ENCODE measurements at regions not wholly inside any gene's neighbourhood (a gene's known extent, or its start where the extent isn't known, plus 50 kb on each side); places are given as distances from the start of the nearest gene placed in this dataset.

- no peak overlapping the region for H3K4me3 ChIP-seq (ENCODE audit: severe bottlenecking)
- H3K9me3 ChIP-seq (ENCODE audit: severe bottlenecking) = no peaks in the 10 kb centered on the region
- no peaks in the 10 kb centered on the region for H3K4me1 ChIP-seq (ENCODE audit: insufficient read depth, poor library complexity, severe bottlenecking)
- DNase-seq (ENCODE audit: low spot score) (no peak), ATAC-seq (ENCODE audit: low read depth) (no peak)
- no peak for TF ChIP-seq CTCF (IDR thresholded peaks at IDR 0.05; ENCODE audit: poor library complexity, severe bottlenecking)
- no peaks in the 10 kb centered on the region for H3K27me3 ChIP-seq (ENCODE audit: insufficient read depth, poor library complexity, severe bottlenecking)
- no peak overlapping the region for H3K27ac ChIP-seq (ENCODE audit: poor library complexity, severe bottlenecking)
- H3K36me3 ChIP-seq (ENCODE audit: low read depth) = no peaks in the 10 kb centered on the region
Observed at GRCh38 chr4:10981096-10981495, 296.5 kb upstream of the CLNK start.

GRCh38 chr4:10979032-10979431 is 294.5 kb upstream of the CLNK start:
- Histone ChIP-seq H3K27me3 (ENCODE audit: insufficient read depth, poor library complexity, severe bottlenecking) (no peaks in the 10 kb centered on the region), H3K4me3 (ENCODE audit: severe bottlenecking) (no peak overlapping the region), H3K27ac (ENCODE audit: poor library complexity, severe bottlenecking) (no peak overlapping the region), H3K36me3 (ENCODE audit: low read depth) (no peaks in the 10 kb centered on the region), H3K9me3 (ENCODE audit: severe bottlenecking) (no peaks in the 10 kb centered on the region), H3K4me1 (ENCODE audit: insufficient read depth, poor library complexity, severe bottlenecking) (no peaks in the 10 kb centered on the region)
- TF ChIP-seq CTCF (IDR thresholded peaks at IDR 0.05; ENCODE audit: poor library complexity, severe bottlenecking) = no peak
- DNase-seq (ENCODE audit: low spot score) (no peak), ATAC-seq (ENCODE audit: low read depth) (no peak)

DNA sequence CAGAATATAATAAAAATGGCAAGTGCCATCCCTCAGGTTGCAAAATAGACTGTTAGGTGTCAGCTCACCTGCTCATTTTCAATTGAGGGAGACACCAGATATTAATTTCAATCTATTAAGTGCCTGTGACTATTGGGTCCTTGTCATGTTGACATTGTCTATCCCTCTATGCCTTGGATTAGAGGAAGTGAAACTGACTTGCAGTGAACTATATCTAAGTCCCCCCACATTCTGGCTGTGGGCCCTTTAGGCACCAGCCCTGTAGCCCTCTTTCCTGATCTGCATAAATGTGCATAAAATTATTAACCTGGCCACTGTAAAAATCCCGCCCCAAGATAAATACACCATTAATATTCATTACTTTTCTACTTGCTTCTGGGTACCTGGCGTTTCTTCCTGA is 293.0 kb upstream of the CLNK start:
- Histone ChIP-seq H3K9me3 (ENCODE audit: severe bottlenecking) (no peaks in the 10 kb centered on the region), H3K27me3 (ENCODE audit: insufficient read depth, poor library complexity, severe bottlenecking) (no peaks in the 10 kb centered on the region), H3K36me3 (ENCODE audit: low read depth) (no peaks in the 10 kb centered on the region), H3K4me1 (ENCODE audit: insufficient read depth, poor library complexity, severe bottlenecking) (no peaks in the 10 kb centered on the region), H3K27ac (ENCODE audit: poor library complexity, severe bottlenecking) (no peak overlapping the region), H3K4me3 (ENCODE audit: severe bottlenecking) (no peak overlapping the region)
- ATAC-seq (ENCODE audit: low read depth) (no peak), DNase-seq (ENCODE audit: low spot score) (no peak)
- TF ChIP-seq CTCF (IDR thresholded peaks at IDR 0.05; ENCODE audit: poor library complexity, severe bottlenecking) = no peak

- no peaks in the 10 kb centered on the region for H3K36me3 ChIP-seq (ENCODE audit: low read depth)
- H3K4me1 ChIP-seq (ENCODE audit: insufficient read depth, poor library complexity, severe bottlenecking) = no peaks in the 10 kb centered on the region
- ATAC-seq (ENCODE audit: low read depth) (no peak), DNase-seq (ENCODE audit: low spot score) (no peak)
- H3K9me3 ChIP-seq (ENCODE audit: severe bottlenecking) = no peaks in the 10 kb centered on the region
- H3K27ac ChIP-seq (ENCODE audit: poor library complexity, severe bottlenecking) = no peak overlapping the region
- H3K4me3 ChIP-seq (ENCODE audit: severe bottlenecking) = no peak overlapping the region
- H3K27me3 ChIP-seq (ENCODE audit: insufficient read depth, poor library complexity, severe bottlenecking) = no peaks in the 10 kb centered on the region
- TF ChIP-seq CTCF (IDR thresholded peaks at IDR 0.05; ENCODE audit: poor library complexity, severe bottlenecking) = no peak
Observed at GRCh38 chr4:10974371-10974770, 289.8 kb upstream of the CLNK start.

GRCh38 chr4:10973686-10974085 is 289.1 kb upstream of the CLNK start:
- TF ChIP-seq CTCF (IDR thresholded peaks at IDR 0.05; ENCODE audit: poor library complexity, severe bottlenecking) = no peak
- no peaks in the 10 kb centered on the region for H3K27me3 ChIP-seq (ENCODE audit: insufficient read depth, poor library complexity, severe bottlenecking)
- no peak overlapping the region for H3K27ac ChIP-seq (ENCODE audit: poor library complexity, severe bottlenecking)
- no peaks in the 10 kb centered on the region for H3K9me3 ChIP-seq (ENCODE audit: severe bottlenecking)
- DNase-seq (ENCODE audit: low spot score) (no peak), ATAC-seq (ENCODE audit: low read depth) (no peak)
- no peaks in the 10 kb centered on the region for H3K4me1 ChIP-seq (ENCODE audit: insufficient read depth, poor library complexity, severe bottlenecking)
- no peak overlapping the region for H3K4me3 ChIP-seq (ENCODE audit: severe bottlenecking)
- H3K36me3 ChIP-seq (ENCODE audit: low read depth) = no peaks in the 10 kb centered on the region

Measured in RWPE2 (cell line).